ENCODE measurements at regions not wholly inside any gene's neighbourhood (a gene's known extent, or its start where the extent isn't known, plus 50 kb on each side); places are given as distances from the start of the nearest gene placed in this dataset.

DNA sequence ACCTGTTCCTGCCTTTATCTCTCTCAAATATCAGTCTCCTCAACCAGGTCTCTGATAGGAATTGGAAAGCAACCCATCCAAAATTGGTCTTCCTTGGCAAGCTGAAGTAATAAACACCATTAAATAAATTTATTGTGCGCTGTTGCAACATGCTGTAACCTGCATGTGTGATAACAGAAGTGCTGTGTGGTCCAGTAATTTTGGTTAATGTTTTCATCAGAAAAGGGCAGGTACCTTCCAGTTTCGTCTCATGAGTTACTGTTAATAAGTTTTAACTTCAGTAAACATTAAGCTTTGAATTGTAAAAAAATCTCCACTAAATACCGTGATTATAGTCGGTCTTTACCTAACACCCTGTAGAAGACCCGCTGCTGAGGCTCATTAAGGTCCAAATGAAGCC lies 624.7 kb downstream of the TNS3 start:
- Mint-ChIP-seq H3K9me3 (peaks cover 28% of the 10 kb centered on the region), H3K27ac (no peak overlapping the region), H3K36me3 (0 out of 2 replicates have a peak, but pooled peaks cover 3% of the 10 kb centered on the region), H3K27me3 (ENCODE audit: low read depth) (no peaks in the 10 kb centered on the region), H3K4me3 (no peak overlapping the region), H3K4me1 (no peaks in the 10 kb centered on the region)
- ATAC-seq (no peak), DNase-seq (ENCODE audit: low spot score) (no peak)
- CTCF ChIA-PET, result no interaction called here
- TF ChIP-seq ATF3 (CRISPR knock-in tag; conservative IDR thresholded peaks at IDR 0.05) (no peak), MXD4 (CRISPR knock-in tag; IDR thresholded peaks at IDR 0.05; ENCODE audit: borderline replicate concordance) (no peak), ZNF317 (CRISPR knock-in tag; IDR thresholded peaks at IDR 0.05; ENCODE audit: borderline replicate concordance, low read depth) (no peak)
- POLR2A ChIA-PET, result no interaction called here

DNA sequence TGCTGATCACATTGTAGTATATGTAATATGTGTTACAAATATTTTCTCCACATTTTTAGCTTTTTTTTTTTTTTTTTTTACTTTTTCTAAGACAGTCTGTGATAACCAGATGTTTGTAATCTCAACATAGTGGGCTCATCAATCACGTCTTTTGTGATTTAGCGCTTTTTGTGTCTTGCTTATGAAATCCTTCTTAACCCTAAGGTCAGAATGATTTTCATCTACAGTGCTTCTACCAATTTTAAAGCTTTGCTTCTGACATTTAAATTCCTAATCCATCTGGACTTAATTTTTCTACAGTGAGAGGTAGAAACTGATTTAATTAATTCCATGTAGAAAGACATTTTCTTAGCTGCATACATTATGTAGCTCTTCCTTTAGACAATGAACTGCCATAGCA lies 626.4 kb downstream of the TNS3 start:
- ATAC-seq, result no peak
- no peak for DNase-seq (ENCODE audit: low spot score)
- POLR2A ChIA-PET, result no interaction called here
- Mint-ChIP-seq H3K36me3 (no peaks in the 10 kb centered on the region), H3K27ac (no peak overlapping the region), H3K4me3 (no peak overlapping the region), H3K4me1 (no peaks in the 10 kb centered on the region), H3K9me3 (peaks cover 22% of the 10 kb centered on the region), H3K27me3 (ENCODE audit: low read depth) (no peaks in the 10 kb centered on the region)
- no peak for TF ChIP-seq ZNF263 (CRISPR knock-in tag; IDR thresholded peaks at IDR 0.05; ENCODE audit: low read depth)
- no peak for TF ChIP-seq ZNF281 (CRISPR knock-in tag; IDR thresholded peaks at IDR 0.05)
- TF ChIP-seq ZBTB43 (CRISPR knock-in tag; IDR thresholded peaks at IDR 0.05), result no peak
- TF ChIP-seq FOXP1 (CRISPR knock-in tag; IDR thresholded peaks at IDR 0.05; ENCODE audit: borderline replicate concordance), result no peak
- CTCF ChIA-PET, result no interaction called here

- TF ChIP-seq ZNF317 (CRISPR knock-in tag; IDR thresholded peaks at IDR 0.05; ENCODE audit: borderline replicate concordance, low read depth) (no peak), RELA (CRISPR knock-in tag; IDR thresholded peaks at IDR 0.05; ENCODE audit: borderline replicate concordance) (no peak), STAT6 (CRISPR knock-in tag; conservative IDR thresholded peaks at IDR 0.05; ENCODE audit: low read depth) (no peak), ZNF416 (CRISPR knock-in tag; IDR thresholded peaks at IDR 0.05) (no peak), IRF2 (CRISPR knock-in tag; IDR thresholded peaks at IDR 0.05; ENCODE audit: borderline replicate concordance, low read depth) (no peak), SMAD3 (CRISPR knock-in tag; IDR thresholded peaks at IDR 0.05; ENCODE audit: borderline replicate concordance) (no peak), MLX (CRISPR knock-in tag; IDR thresholded peaks at IDR 0.05) (no peak), PRRX2 (CRISPR knock-in tag; IDR thresholded peaks at IDR 0.05) (no peak), ZNF396 (CRISPR knock-in tag; IDR thresholded peaks at IDR 0.05; ENCODE audit: borderline replicate concordance) (no peak), HMGA2 (CRISPR knock-in tag; IDR thresholded peaks at IDR 0.05) (no peak), NFATC4 (CRISPR knock-in tag; IDR thresholded peaks at IDR 0.05) (no peak)
- TF ChIP-seq, protein P1, sequence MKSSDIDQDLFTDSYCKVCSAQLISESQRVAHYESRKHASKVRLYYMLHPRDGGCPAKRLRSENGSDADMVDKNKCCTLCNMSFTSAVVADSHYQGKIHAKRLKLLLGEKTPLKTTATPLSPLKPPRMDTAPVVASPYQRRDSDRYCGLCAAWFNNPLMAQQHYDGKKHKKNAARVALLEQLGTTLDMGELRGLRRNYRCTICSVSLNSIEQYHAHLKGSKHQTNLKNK (CRISPR knock-in tag; IDR thresholded peaks at IDR 0.05), result no peak
- TF ChIP-seq, protein P2, sequence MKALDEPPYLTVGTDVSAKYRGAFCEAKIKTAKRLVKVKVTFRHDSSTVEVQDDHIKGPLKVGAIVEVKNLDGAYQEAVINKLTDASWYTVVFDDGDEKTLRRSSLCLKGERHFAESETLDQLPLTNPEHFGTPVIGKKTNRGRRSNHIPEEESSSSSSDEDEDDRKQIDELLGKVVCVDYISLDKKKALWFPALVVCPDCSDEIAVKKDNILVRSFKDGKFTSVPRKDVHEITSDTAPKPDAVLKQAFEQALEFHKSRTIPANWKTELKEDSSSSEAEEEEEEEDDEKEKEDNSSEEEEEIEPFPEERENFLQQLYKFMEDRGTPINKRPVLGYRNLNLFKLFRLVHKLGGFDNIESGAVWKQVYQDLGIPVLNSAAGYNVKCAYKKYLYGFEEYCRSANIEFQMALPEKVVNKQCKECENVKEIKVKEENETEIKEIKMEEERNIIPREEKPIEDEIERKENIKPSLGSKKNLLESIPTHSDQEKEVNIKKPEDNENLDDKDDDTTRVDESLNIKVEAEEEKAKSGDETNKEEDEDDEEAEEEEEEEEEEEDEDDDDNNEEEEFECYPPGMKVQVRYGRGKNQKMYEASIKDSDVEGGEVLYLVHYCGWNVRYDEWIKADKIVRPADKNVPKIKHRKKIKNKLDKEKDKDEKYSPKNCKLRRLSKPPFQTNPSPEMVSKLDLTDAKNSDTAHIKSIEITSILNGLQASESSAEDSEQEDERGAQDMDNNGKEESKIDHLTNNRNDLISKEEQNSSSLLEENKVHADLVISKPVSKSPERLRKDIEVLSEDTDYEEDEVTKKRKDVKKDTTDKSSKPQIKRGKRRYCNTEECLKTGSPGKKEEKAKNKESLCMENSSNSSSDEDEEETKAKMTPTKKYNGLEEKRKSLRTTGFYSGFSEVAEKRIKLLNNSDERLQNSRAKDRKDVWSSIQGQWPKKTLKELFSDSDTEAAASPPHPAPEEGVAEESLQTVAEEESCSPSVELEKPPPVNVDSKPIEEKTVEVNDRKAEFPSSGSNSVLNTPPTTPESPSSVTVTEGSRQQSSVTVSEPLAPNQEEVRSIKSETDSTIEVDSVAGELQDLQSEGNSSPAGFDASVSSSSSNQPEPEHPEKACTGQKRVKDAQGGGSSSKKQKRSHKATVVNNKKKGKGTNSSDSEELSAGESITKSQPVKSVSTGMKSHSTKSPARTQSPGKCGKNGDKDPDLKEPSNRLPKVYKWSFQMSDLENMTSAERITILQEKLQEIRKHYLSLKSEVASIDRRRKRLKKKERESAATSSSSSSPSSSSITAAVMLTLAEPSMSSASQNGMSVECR (CRISPR knock-in tag; IDR thresholded peaks at IDR 0.05; ENCODE audit: borderline replicate concordance), result no peak
- Mint-ChIP-seq H3K27ac (no peak overlapping the region), H3K36me3 (no peaks in the 10 kb centered on the region), H3K27me3 (ENCODE audit: low read depth) (no peaks in the 10 kb centered on the region), H3K4me3 (no peak overlapping the region), H3K9me3 (peaks cover 11% of the 10 kb centered on the region), H3K4me1 (no peaks in the 10 kb centered on the region)
- DNase-seq (ENCODE audit: low spot score) (no peak), ATAC-seq (no peak)
- ChIA-PET CTCF (no interaction called here), POLR2A (no interaction called here)
These were observed 627.7 kb downstream of the TNS3 start for GRCh38 chr7:46954181-46954580.
